NCI-H526 (cell line): ENCODE measurements at regions not wholly inside any gene's neighbourhood (a gene's known extent, or its start where the extent isn't known, plus 50 kb on each side); places are given as distances from the start of the nearest gene placed in this dataset.

ENCODE experiments used
- DNase-seq, 2 experiments: peaks; one replicate each; lab custom pipeline; 2025; lab: John Stamatoyannopoulos, UW

GRCh38 chr10:111354859-111355258, 278.0 kb downstream of the ADRA2A start:
- DNase-seq: no peak

- no peak for DNase-seq
These were observed 279.7 kb downstream of the ADRA2A start for GRCh38 chr10:111356571-111356970.

- no peak for DNase-seq
These were observed 281.0 kb downstream of the ADRA2A start for GRCh38 chr10:111357859-111358258.

GRCh38 chr10:111360260-111360925, 283.6 kb downstream of the ADRA2A start:
- peak; percentile 11 to 40 for DNase-seq

- no peak for DNase-seq
These were observed 290.7 kb downstream of the ADRA2A start for GRCh38 chr10:111367531-111367930.

- no peak for DNase-seq
These were observed 293.3 kb downstream of the ADRA2A start for GRCh38 chr10:111370101-111370500.

GRCh38 chr10:111373696-111374095, 296.9 kb downstream of the ADRA2A start:
- DNase-seq: no peak

- no peak for DNase-seq
These were observed 302.8 kb downstream of the ADRA2A start for GRCh38 chr10:111379534-111380187.

GRCh38 chr10:111384556-111384955, 307.7 kb downstream of the ADRA2A start:
- DNase-seq: no peak

- no peak for DNase-seq
These were observed 314.2 kb downstream of the ADRA2A start for GRCh38 chr10:111390813-111391563.

GRCh38 chr10:111392159-111392558, 315.3 kb downstream of the ADRA2A start:
- no peak for DNase-seq

GRCh38 chr10:111392910-111393309, 316.1 kb downstream of the ADRA2A start:
- DNase-seq: no peak

- no peak for DNase-seq
These were observed 333.9 kb downstream of the ADRA2A start for GRCh38 chr10:111410740-111411139.

- DNase-seq: no peak
These were observed 348.6 kb downstream of the ADRA2A start for GRCh38 chr10:111425459-111425858.

GRCh38 chr10:111429288-111430028, 352.6 kb downstream of the ADRA2A start:
- DNase-seq: no peak

- DNase-seq: no peak
These were observed 353.2 kb downstream of the ADRA2A start for GRCh38 chr10:111430070-111430469.

GRCh38 chr10:111432588-111432987, 355.8 kb downstream of the ADRA2A start:
- DNase-seq: no peak

GRCh38 chr10:111435871-111436270, 359.0 kb downstream of the ADRA2A start:
- DNase-seq: no peak

GRCh38 chr10:111439034-111439842, 362.4 kb downstream of the ADRA2A start:
- DNase-seq: no peak

GRCh38 chr10:111440501-111440900, 363.7 kb downstream of the ADRA2A start:
- DNase-seq: no peak

GRCh38 chr10:111445667-111446066, 368.8 kb downstream of the ADRA2A start:
- DNase-seq: no peak
